ENCODE measurements at regions not wholly inside any gene's neighbourhood (a gene's known extent, or its start where the extent isn't known, plus 50 kb on each side); places are given as distances from the start of the nearest gene placed in this dataset.

DNA sequence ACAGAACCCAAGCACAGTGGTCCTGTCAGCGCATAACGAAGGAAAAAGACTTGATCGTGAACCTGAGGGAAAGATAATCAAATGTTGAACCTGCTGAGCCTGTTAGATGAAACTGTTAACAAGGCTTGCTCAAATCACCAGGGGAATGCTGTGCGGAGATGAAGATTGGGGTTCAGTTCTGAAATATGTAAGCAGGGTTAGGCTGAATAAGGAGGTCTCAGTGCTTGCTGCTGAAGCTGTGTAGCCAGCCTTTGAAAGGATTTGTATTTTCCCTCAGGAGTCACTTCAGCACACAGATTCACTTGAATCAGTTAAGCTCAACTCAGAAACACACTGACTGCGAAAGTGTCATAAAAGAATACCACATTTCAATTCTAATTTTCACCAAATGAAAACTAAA lies 793.5 kb downstream of the OLFM4 start:
- Mint-ChIP-seq H3K9me3 (peaks cover 0 to 5% (median 2%) of the 10 kb centered on the region in 3 donors), H3K27me3 (no peaks in the 10 kb centered on the region), H3K36me3 (no peaks in the 10 kb centered on the region), H3K27ac (no peak overlapping the region), H3K4me1 (no peaks in the 10 kb centered on the region), H3K4me3 (no peak overlapping the region)

DNA sequence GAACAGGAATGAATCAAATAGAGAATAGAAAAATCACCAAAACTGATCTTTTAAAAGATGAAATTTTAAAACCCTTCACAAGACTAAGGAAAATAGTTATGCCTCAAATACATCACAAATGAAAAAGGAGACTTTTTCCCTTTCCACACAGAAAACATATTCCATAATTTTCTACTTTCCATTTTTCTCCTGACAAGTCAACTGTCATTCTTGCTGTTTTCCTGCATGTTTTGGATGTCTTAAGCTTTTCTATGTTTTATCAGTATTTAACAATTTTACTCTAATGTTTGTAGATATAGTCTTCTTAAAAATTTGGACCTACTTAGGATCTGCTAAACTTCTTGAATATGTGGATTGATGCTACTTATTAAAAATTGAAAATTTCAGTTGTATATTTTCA lies 810.8 kb downstream of the OLFM4 start:
- H3K27me3 Mint-ChIP-seq = no peaks in the 10 kb centered on the region
- no peak overlapping the region for H3K27ac Mint-ChIP-seq
- H3K9me3 Mint-ChIP-seq = peaks cover 0 to 10% (median 1%) of the 10 kb centered on the region in 3 donors
- H3K4me1 Mint-ChIP-seq = no peaks in the 10 kb centered on the region
- H3K4me3 Mint-ChIP-seq = no peak overlapping the region
- no peaks in the 10 kb centered on the region for H3K36me3 Mint-ChIP-seq

DNA sequence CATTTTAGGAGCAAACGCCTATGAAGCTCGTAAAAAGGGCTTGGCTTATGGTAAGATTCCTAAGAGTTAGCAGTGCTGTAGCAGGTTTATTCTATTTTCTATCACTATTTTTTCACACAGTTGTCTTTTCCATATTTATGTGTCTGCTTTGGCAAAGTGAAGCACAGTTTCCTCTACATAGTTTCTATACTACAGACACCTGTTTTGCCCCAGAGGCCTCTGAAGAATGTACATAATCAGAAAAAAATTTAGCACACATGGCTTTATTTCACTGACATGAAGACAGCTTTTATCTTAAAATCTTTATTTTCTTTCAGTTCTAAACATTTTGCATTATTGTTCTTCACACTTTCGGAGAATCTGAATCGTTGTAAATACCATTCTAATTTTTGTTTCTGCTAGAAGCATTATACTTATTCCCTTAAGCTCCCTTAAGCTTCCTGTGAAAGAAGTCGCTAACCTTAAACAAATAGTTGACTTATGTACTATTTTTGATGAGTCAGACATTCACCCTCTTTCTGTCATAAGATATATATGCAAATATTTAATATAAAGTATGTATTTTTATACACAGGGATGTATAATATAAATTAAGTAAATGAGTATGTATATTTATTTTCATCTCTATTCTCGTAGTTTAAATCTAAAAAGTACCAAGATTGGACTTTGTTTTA lies 816.0 kb downstream of the OLFM4 start:
- Mint-ChIP-seq H3K4me1 (no peaks in the 10 kb centered on the region), H3K9me3 (peaks cover 1 to 9% (median 6%) of the 10 kb centered on the region in 3 donors), H3K36me3 (no peaks in the 10 kb centered on the region), H3K4me3 (no peak overlapping the region), H3K27me3 (no peaks in the 10 kb centered on the region), H3K27ac (no peak overlapping the region)

DNA sequence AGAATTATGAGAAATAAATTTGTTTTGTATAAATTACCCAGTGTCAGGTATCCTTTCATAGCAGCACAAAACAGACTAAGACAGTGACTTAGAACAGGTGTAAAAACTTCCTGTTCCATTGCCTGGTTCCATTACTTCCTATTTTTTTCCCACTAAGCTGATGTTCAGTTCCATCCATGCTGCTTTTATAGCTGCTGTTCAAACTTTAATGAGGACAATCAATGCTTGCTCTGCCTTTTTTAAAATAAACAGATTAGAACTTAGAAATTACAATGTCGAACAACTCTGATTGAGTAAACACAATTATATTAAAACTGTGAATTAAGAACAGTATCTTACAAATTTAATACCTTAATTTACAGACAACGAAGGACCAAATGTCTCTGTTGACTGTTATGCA lies 818.9 kb downstream of the OLFM4 start:
- Mint-ChIP-seq H3K4me3 (no peak overlapping the region), H3K36me3 (no peaks in the 10 kb centered on the region), H3K27me3 (no peaks in the 10 kb centered on the region), H3K27ac (no peak overlapping the region), H3K9me3 (peaks cover 0 to 14% (median 7%) of the 10 kb centered on the region in 3 donors), H3K4me1 (no peaks in the 10 kb centered on the region)

DNA sequence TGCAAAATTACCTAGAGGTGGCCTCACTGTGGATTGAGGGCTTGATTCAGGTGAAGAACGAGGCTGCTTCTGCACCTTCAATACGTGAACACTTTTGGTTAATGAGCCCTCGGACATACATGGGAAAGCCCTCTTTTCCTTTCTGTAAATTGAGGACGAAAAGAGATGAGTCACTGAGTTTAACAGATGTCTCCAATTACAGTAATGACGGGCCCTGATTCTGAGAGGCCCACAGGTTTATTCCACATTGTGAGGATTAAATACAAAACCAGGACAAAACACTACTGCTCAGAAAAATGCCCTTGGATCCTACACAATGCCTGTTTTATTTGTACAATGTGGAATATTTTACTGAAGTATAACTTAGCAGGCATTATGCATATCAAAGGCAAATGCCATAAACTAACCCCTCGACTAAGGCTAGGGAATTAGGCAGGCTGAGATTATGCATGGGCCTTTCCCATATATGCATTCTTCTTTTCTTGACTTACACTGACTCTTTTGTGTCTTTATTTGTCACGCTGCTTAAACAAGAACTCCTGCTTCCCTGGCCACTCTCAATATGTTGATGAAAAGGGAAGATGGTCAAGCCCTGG lies 819.9 kb downstream of the OLFM4 start:
- H3K27ac Mint-ChIP-seq = no peak overlapping the region
- no peaks in the 10 kb centered on the region for H3K36me3 Mint-ChIP-seq
- H3K4me1 Mint-ChIP-seq = no peaks in the 10 kb centered on the region
- no peak overlapping the region for H3K4me3 Mint-ChIP-seq
- no peaks in the 10 kb centered on the region for H3K27me3 Mint-ChIP-seq
- peaks cover 0 to 14% (median 5%) of the 10 kb centered on the region in 3 donors for H3K9me3 Mint-ChIP-seq

DNA sequence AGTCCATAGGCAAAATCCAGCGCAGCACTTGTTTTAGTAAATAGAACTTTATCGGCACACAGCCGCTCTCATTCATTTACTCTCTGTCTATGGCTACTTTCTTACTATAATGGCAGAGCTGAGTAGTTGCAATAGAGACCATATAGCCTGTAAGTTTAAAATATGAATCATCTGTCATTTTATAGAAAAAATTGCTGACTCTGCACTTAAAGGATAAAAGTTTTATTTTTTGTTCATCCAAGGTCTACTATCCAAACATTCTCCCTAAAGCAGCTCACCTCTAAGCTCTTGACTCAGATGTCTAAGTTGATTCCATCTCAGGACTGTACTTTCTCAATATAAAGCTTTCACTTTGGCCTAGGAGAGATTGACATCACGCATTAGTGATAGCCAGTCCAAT lies 825.7 kb downstream of the OLFM4 start:
- H3K9me3 Mint-ChIP-seq = peaks cover 4 to 22% (median 5%) of the 10 kb centered on the region in 3 donors
- H3K4me3 Mint-ChIP-seq = no peak overlapping the region
- H3K4me1 Mint-ChIP-seq = no peaks in the 10 kb centered on the region
- no peaks in the 10 kb centered on the region for H3K36me3 Mint-ChIP-seq
- H3K27ac Mint-ChIP-seq = no peak overlapping the region
- H3K27me3 Mint-ChIP-seq = no peaks in the 10 kb centered on the region

DNA sequence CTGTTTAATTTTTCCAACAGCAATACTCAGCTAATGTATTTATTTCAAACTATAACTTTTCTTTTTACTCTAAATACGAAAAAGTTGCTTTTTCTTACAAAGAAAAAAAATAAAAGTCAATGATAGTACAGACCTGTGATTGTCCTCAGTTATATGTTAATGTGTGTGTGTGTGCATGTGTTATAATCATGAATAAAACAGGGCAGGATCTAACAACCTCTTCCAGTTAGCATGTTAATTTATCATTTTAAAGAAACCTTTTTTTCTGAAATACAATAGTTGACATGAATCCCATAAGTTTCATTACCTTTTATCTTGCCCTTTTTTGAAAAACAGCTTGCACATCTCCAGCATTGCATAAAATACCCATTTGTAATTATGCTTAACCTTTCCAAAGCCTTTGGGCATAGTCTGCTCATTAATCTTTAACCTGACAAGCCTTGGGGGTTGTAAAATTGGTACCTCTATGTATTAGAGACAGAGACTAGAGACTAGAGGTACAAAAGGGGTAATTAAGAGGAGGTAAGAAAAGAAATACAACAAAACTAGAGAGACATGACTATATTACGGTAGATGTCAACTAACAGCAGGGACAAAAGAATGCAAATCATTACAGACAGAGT lies 828.1 kb downstream of the OLFM4 start:
- Mint-ChIP-seq H3K9me3 (peaks cover 1 to 17% (median 4%) of the 10 kb centered on the region in 3 donors), H3K36me3 (no peaks in the 10 kb centered on the region), H3K4me3 (no peak overlapping the region), H3K4me1 (no peaks in the 10 kb centered on the region), H3K27me3 (no peaks in the 10 kb centered on the region), H3K27ac (no peak overlapping the region)

DNA sequence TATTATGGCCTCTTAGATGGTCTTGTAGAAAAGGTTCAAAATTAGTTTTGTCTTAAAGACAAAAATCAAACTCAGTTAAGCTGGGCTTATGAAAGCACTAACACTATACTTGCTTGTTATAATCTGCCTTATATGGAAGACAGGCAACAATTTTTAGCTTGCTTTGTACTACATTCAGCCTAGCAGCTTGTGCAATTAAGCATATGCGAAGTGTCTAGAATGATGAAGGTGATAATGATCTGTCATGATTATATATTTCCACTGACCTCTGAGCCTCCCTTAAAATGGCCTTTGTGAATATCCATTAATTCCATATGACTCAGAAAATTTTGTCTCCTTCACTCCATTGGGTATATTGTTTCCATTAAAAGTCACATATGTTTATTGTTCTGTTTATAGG lies 834.9 kb downstream of the OLFM4 start:
- no peaks in the 10 kb centered on the region for H3K4me1 Mint-ChIP-seq

DNA sequence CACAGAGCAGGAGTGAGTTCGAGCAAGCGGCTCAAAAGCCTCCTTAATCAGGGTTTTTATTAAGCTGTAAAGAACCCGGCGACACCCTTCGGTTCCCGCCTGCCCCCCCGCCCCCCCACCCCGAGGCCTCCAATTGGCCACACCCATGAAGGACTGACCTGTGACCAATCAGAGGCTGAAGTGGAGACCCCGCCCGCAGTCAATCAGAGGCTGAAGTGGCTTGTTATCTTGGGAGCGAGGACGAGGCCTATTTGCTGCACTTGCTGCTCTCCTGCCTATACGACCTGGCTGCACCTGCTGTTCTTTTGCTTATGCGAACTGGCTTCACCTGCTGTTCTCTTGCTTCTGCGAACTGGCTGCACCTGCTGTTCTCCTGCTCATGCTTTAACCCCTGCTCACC lies 844.9 kb downstream of the OLFM4 start:
- H3K36me3 Mint-ChIP-seq = no peaks in the 10 kb centered on the region
- peaks cover 4 to 6% (median 4%) of the 10 kb centered on the region in 3 donors for H3K9me3 Mint-ChIP-seq
- no peaks in the 10 kb centered on the region for H3K27me3 Mint-ChIP-seq
- H3K27ac Mint-ChIP-seq = no peak overlapping the region
- peak overlapping the region in 1 of 4 donors; percentile 44 for H3K4me3 Mint-ChIP-seq
- H3K4me1 Mint-ChIP-seq = no peaks in the 10 kb centered on the region

More for the DNA sequence above, 834.9 kb downstream of the OLFM4 start:
- H3K4me3 Mint-ChIP-seq = no peak overlapping the region
- H3K36me3 Mint-ChIP-seq = no peaks in the 10 kb centered on the region
- no peaks in the 10 kb centered on the region for H3K27me3 Mint-ChIP-seq
- H3K27ac Mint-ChIP-seq = no peak overlapping the region
- peaks cover 4 to 6% (median 6%) of the 10 kb centered on the region in 3 donors for H3K9me3 Mint-ChIP-seq

DNA sequence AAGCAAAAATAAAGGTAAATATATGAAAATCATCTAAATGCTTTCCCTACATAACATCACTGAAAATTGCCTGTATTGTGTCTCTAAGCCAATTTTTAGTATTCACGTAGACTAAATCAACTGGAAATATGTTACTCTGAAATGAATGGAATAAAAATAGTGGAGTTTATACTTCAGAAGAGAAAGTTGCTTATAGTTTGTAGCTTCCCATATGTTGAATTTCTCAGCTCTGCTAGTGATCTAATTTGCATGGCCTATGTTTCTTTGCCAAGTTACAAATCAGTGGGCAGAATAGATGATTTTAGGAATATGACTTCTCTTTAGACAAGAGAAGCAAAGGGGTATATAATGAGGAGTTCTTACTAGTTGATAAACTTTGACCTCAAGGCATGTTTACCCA lies 850.2 kb downstream of the OLFM4 start:
- Mint-ChIP-seq H3K36me3 (no peaks in the 10 kb centered on the region), H3K27me3 (no peaks in the 10 kb centered on the region), H3K9me3 (peaks cover 0 to 15% (median 11%) of the 10 kb centered on the region in 3 donors), H3K27ac (no peak overlapping the region), H3K4me3 (no peak overlapping the region), H3K4me1 (no peaks in the 10 kb centered on the region)

DNA sequence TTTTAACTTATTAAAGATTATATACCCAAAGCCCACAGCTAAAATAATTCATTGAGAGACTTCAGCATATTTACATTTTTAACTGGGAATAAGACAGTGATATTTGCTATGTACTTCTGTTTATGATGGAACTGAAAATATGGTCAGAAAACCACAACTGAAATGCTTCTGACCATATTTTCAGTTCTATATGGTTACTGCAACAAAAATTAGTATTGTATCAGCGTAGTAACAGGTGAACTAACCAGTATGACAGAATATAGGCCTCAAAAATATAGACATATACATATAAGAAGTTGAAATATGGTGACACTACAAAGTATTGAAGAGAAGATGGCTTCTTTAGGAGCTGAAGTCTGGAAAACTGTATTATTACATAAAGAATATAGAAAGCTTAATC lies 857.4 kb downstream of the OLFM4 start:
- Mint-ChIP-seq H3K27ac (no peak overlapping the region), H3K27me3 (no peaks in the 10 kb centered on the region)

DNA sequence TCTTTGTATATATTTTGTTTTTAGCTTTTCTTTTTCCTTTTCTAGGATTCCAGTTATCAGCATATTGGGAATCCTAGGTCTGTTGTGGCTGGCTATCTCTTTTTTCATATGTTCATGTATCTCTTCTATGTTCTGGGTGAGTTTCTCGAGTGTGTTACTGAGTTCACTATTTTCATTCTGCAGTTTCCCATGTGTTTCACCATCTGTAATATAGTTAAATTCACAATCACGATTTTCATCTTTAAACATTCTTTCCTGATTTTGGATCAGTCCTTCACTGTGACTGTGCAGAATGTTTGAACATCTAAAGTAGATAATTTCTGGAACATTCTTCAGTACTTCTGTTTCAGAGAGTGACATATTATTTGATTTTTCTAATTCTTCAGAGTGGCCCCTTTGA lies 862.1 kb downstream of the OLFM4 start:
- H3K4me3 Mint-ChIP-seq = no peak overlapping the region
- H3K9me3 Mint-ChIP-seq = peaks cover 0 to 8% (median 2%) of the 10 kb centered on the region in 3 donors
- H3K4me1 Mint-ChIP-seq = no peaks in the 10 kb centered on the region

More for the DNA sequence above, 857.4 kb downstream of the OLFM4 start:
- Mint-ChIP-seq H3K9me3 (peaks cover 2 to 10% (median 4%) of the 10 kb centered on the region in 3 donors), H3K4me3 (no peak overlapping the region), H3K4me1 (no peaks in the 10 kb centered on the region), H3K36me3 (no peaks in the 10 kb centered on the region)

DNA sequence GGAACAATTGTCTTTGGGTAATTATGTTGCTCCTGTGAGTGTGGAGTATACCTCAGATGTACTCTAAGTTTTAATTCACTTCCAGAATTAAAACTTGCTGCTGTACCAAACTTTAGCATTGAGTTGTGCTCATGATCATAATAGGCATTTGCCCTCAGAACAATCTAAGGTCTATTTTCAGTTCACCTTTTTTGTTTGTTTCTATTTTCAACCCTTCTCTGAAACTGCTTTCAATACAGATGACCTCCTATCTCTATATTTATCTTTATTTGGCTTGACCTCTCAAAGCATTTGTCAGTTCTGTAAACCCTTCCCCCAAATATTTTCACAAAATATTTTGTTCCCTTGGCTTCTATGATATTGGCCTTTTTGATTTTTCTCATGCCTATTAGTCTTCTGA lies 873.0 kb downstream of the OLFM4 start:
- Mint-ChIP-seq H3K9me3 (peaks cover 0 to 6% (median 2%) of the 10 kb centered on the region in 3 donors), H3K36me3 (no peaks in the 10 kb centered on the region), H3K4me3 (no peak overlapping the region), H3K4me1 (no peaks in the 10 kb centered on the region), H3K27me3 (no peaks in the 10 kb centered on the region), H3K27ac (no peak overlapping the region)

More for the DNA sequence above, 862.1 kb downstream of the OLFM4 start:
- Mint-ChIP-seq H3K27me3 (no peaks in the 10 kb centered on the region), H3K36me3 (no peaks in the 10 kb centered on the region), H3K27ac (no peak overlapping the region)

DNA sequence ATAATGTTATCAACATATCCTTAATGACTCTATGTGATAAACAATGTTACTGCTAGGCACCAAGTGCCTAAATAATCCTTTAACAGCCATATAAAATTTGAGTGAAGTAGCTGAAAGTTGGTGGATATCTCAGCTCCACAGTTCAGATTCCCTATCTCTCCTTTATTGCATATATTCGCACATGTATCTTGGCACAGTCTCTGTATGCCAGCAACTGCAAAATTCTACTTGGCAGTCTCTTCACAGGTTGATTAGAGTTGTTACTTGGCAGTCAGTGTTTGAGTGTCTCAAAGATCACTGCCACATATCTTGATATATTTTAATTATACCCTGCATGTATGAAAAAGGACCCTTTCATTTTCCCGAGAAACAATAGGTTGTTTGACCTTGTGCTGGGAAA lies 879.3 kb downstream of the OLFM4 start:
- Mint-ChIP-seq H3K27me3 (no peaks in the 10 kb centered on the region), H3K4me1 (no peaks in the 10 kb centered on the region), H3K4me3 (no peak overlapping the region), H3K27ac (no peak overlapping the region), H3K36me3 (peaks cover 1% of the 10 kb centered on the region), H3K9me3 (peaks cover 0 to 1% (median 0%) of the 10 kb centered on the region in 3 donors)

DNA sequence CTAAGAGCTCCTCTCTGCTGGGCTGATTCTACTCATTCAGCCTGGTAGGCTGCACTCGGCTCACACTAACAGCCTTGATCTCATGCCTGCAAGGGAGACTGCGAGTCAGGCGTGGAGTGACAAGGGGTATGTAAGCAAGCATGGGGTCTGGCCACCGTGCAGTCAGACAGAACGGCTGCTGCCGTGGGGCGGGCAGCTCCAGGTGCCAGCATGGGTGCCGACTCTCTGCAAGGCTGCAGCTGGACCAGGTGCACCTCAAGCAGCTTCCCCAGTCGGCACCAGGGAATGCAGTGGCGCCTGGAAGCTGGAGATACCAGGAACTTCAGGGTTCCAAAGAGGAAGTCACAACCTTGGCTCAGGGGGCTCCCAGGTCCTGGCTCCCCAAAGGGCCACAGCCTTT lies 892.3 kb downstream of the OLFM4 start:
- H3K9me3 Mint-ChIP-seq = peaks cover 2 to 4% (median 3%) of the 10 kb centered on the region in 3 donors
- H3K27me3 Mint-ChIP-seq = no peaks in the 10 kb centered on the region
- H3K36me3 Mint-ChIP-seq = no peaks in the 10 kb centered on the region
- no peaks in the 10 kb centered on the region for H3K4me1 Mint-ChIP-seq
- H3K27ac Mint-ChIP-seq = no peak overlapping the region
- H3K4me3 Mint-ChIP-seq = no peak overlapping the region

DNA sequence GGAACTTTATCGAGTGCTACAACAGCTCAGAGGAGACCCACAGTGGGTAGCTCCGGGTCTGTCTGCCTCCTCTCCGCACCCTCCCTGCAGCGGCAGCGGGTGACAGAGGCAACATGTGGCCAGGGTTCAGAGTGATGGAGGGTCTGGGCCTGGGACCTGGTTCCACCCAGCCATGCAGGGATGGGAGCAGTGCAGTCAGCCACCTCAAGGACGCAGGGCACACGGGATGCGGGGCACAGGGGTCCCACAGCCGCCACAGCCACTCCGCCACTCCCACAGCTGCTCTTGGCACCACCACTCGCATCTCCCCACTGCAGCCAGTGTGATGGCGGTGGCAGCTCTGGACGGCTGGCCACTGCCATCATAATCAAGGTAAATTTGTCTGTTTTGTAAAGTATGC lies 892.9 kb downstream of the OLFM4 start:
- Mint-ChIP-seq H3K27ac (no peak overlapping the region), H3K4me1 (no peaks in the 10 kb centered on the region), H3K36me3 (no peaks in the 10 kb centered on the region), H3K4me3 (no peak overlapping the region), H3K27me3 (no peaks in the 10 kb centered on the region), H3K9me3 (peaks cover 2 to 4% (median 3%) of the 10 kb centered on the region in 3 donors)
